H1 (cell line): ENCODE measurements at regions not wholly inside any gene's neighbourhood (a gene's known extent, or its start where the extent isn't known, plus 50 kb on each side); places are given as distances from the start of the nearest gene placed in this dataset.

Experiments used
- CTCF ChIA-PET: fragments of 300-600 bp; sonication (Branson Sonifier 250); formaldehyde crosslinking; loops from one replicate; lab custom pipeline; 2021; ENCODE audit not compliant: partially characterized antibody; lab: Charles Lee
- POLR2A ChIA-PET: fragments of 300-600 bp; sonication (Branson Sonifier 250); formaldehyde crosslinking; loops from one replicate; lab custom pipeline; 2021; ENCODE audit warnings: inconsistent platforms; ENCODE audit not compliant: partially characterized antibody; lab: Charles Lee
- DNase-seq, 2 experiments: peaks; one replicate each; pipeline versions ENCODE4 v3.0.0 to v3.0.0-alpha.2; 2010 to 2022; ENCODE audit warnings: low spot score in 2 of 2, low read depth in 1 of 2, mixed read lengths in 1 of 2
- FAIRE-seq: peaks from 2 replicates; lab custom pipeline; 2011; peaks lifted over from hg19 to GRCh38; lab: Jason Lieb, UNC
- H2AFZ ChIP-seq: 2 replicates; pipeline ENCODE4 v1.8.1; 2012; ENCODE audit warnings: low read length, inconsistent platforms
- H2AK5ac ChIP-seq: 2 replicates; pipeline ENCODE4 v1.6.1; 2013; ENCODE audit warnings: low read depth, low read length
- H2BK120ac ChIP-seq: replicated peaks from 2 replicates; pipeline ENCODE3; 2013; ENCODE audit warnings: low read depth, low read length, inconsistent platforms
- H2BK12ac ChIP-seq: 2 replicates; pipeline ENCODE4 v1.6.1; 2013; ENCODE audit warnings: low read depth, low read length
- H2BK15ac ChIP-seq: 2 replicates; pipeline ENCODE4 v1.6.1; 2013; ENCODE audit warnings: low read length
- H2BK20ac ChIP-seq: 2 replicates; pipeline ENCODE4 v1.6.1; 2013; ENCODE audit warnings: low read length
- H2BK5ac ChIP-seq: 2 replicates; pipeline ENCODE4 v1.6.1; 2013; ENCODE audit warnings: low read depth, low read length
- H3K14ac ChIP-seq: 2 replicates; pipeline ENCODE4 v1.6.1; 2013; ENCODE audit warnings: inconsistent platforms; ENCODE audit not compliant: insufficient read length
- H3K18ac ChIP-seq: 2 replicates; pipeline ENCODE4 v1.6.1; 2013; ENCODE audit warnings: low read length; ENCODE audit errors: extremely low read depth
- H3K23ac ChIP-seq: 2 replicates; pipeline ENCODE4 v1.6.1; 2013; ENCODE audit warnings: inconsistent platforms; ENCODE audit not compliant: insufficient read length
- H3K23me2 ChIP-seq: 2 replicates; pipeline ENCODE4 v1.6.1; 2013; ENCODE audit warnings: low read depth, low read length
- H3K27ac ChIP-seq: 2 replicates; pipeline ENCODE4 v1.6.1; 2011; ENCODE audit warnings: low read depth, low read length, inconsistent platforms
- H3K27me3 ChIP-seq, 4 experiments: replicated peaks in 1 of 4; 1 replicate in 1 of 4; 2 replicates in 3 of 4; pipeline versions ENCODE4 v1.6.1 to v1.8.1; 2011 to 2013; ENCODE audit warnings: low read length in 3 of 4, mild to moderate bottlenecking in 3 of 4, inconsistent platforms in 2 of 4, mixed read lengths in 2 of 4, moderate library complexity in 1 of 4; ENCODE audit not compliant: control insufficient read depth in 3 of 4, insufficient read depth in 3 of 4; ENCODE audit errors: extremely low read depth in 1 of 4
- H3K36me3 ChIP-seq, 4 experiments: 2 replicates each; pipeline versions ENCODE4 v1.6.1 to v1.8.1; 2011 to 2013; ENCODE audit warnings: mild to moderate bottlenecking in 4 of 4, low read length in 3 of 4, moderate library complexity in 2 of 4, control low read depth in 1 of 4, inconsistent platforms in 1 of 4; ENCODE audit not compliant: insufficient read depth in 4 of 4, control insufficient read depth in 2 of 4
- H3K4ac ChIP-seq: replicated peaks from 2 replicates; pipeline ENCODE3; 2013; ENCODE audit warnings: low read length, low read depth, mixed read lengths, inconsistent platforms; ENCODE audit not compliant: insufficient read length
- H3K4me1 ChIP-seq, 4 experiments: replicated peaks in 1 of 4; 1 replicate in 1 of 4; 2 replicates in 3 of 4; pipeline versions ENCODE4 v1.6.1 to v1.8.1; 2011 to 2013; ENCODE audit warnings: low read length in 3 of 4, inconsistent platforms in 2 of 4, mixed read lengths in 1 of 4; ENCODE audit not compliant: insufficient read depth in 4 of 4, control insufficient read depth in 3 of 4
- H3K4me2 ChIP-seq, 2 experiments: 2 replicates each; pipeline versions ENCODE4 v1.6.1 to v1.8.1; 2011 to 2013; ENCODE audit warnings: low read depth in 2 of 2, low read length in 2 of 2, control low read depth in 1 of 2, inconsistent platforms in 1 of 2, mild to moderate bottlenecking in 1 of 2; ENCODE audit not compliant: insufficient read depth in 1 of 2
- H3K4me3 ChIP-seq, 4 experiments: fragments of 200-600, 300-600 bp in 1 of 4; sonication (generic), shearing (Covaris generic), sonication (Bioruptor Twin) in 1 of 4; 2 replicates each; pipeline versions ENCODE4 v1.5.1 to v1.8.1; 2011 to 2016; ENCODE audit warnings: low read length in 4 of 4, low read depth in 3 of 4, control low read depth in 2 of 4, inconsistent platforms in 2 of 4, mild to moderate bottlenecking in 2 of 4, mixed read lengths in 1 of 4, moderate library complexity in 1 of 4; ENCODE audit not compliant: insufficient read depth in 2 of 4; ENCODE audit errors: extremely low read depth in 1 of 4
- H3K56ac ChIP-seq: replicated peaks from 2 replicates; pipeline ENCODE3; 2013; ENCODE audit warnings: low read depth, mild to moderate bottlenecking, mixed read lengths, low read length, inconsistent platforms; ENCODE audit not compliant: insufficient read length
- H3K79me1 ChIP-seq: 2 replicates; pipeline ENCODE4 v1.6.1; 2013; ENCODE audit warnings: low read depth, low read length, control low read depth
- H3K79me2 ChIP-seq, 2 experiments: 2 replicates each; pipeline versions ENCODE4 v1.6.1 to v1.8.1; 2012 to 2013; ENCODE audit warnings: low read length in 2 of 2, mild to moderate bottlenecking in 2 of 2, inconsistent platforms in 1 of 2; ENCODE audit not compliant: insufficient read depth in 2 of 2, control insufficient read depth in 1 of 2
- H3K9ac ChIP-seq, 4 experiments: replicated peaks in 1 of 4; 1 replicate in 1 of 4; 2 replicates in 3 of 4; pipeline versions ENCODE4 v1.6.1 to v1.8.1; 2011 to 2013; ENCODE audit warnings: low read depth in 3 of 4, low read length in 3 of 4, control low read depth in 2 of 4, mild to moderate bottlenecking in 2 of 4, moderate library complexity in 2 of 4, inconsistent platforms in 1 of 4; ENCODE audit errors: extremely low read depth in 1 of 4
- H3K9me3 ChIP-seq, 2 experiments: 2 replicates each; pipeline versions ENCODE4 v1.6.1 to v1.8.1; 2012 to 2013; ENCODE audit warnings: mild to moderate bottlenecking in 2 of 2, moderate library complexity in 2 of 2, control low read depth in 1 of 2, inconsistent platforms in 1 of 2, low read depth in 1 of 2, low read length in 1 of 2, mixed read lengths in 1 of 2; ENCODE audit not compliant: insufficient read depth in 2 of 2
- H4K20me1 ChIP-seq, 2 experiments: replicated peaks in 1 of 2; 2 replicates each; pipeline versions ENCODE3 to v1.8.1; 2011 to 2013; ENCODE audit warnings: inconsistent platforms in 2 of 2, low read length in 2 of 2, mild to moderate bottlenecking in 1 of 2; ENCODE audit not compliant: insufficient read depth in 2 of 2, control insufficient read depth in 1 of 2
- H4K5ac ChIP-seq: 2 replicates; pipeline ENCODE4 v1.6.1; 2013; ENCODE audit warnings: low read length, low read depth, mixed read lengths, inconsistent platforms; ENCODE audit not compliant: insufficient read length
- H4K8ac ChIP-seq: 2 replicates; pipeline ENCODE4 v1.8.0; 2013; ENCODE audit warnings: mild to moderate bottlenecking, moderate library complexity, low read length, inconsistent platforms; ENCODE audit not compliant: insufficient read depth; ENCODE audit errors: extremely low read depth
- H4K91ac ChIP-seq: replicated peaks from 2 replicates; pipeline ENCODE3; 2013; ENCODE audit warnings: low read length, mixed read lengths, inconsistent platforms; ENCODE audit not compliant: insufficient read length
- CHD2 ChIP-seq: IDR thresholded peaks from 2 replicates; pipeline ENCODE4 v1.6.1; 2012; ENCODE audit warnings: low read length, improper control_type of control experiment
- EZH2 ChIP-seq: fragments of 200-600 bp; sonication (generic); IDR thresholded peaks from 2 replicates; pipeline ENCODE4 v1.7.1; 2012; ENCODE audit warnings: low read depth, mild to moderate bottlenecking, moderate library complexity, low read length, inconsistent platforms; ENCODE audit not compliant: severe bottlenecking
- GTF2F1 ChIP-seq: IDR thresholded peaks from 2 replicates; pipeline ENCODE4 v1.6.1; 2012; ENCODE audit warnings: low read depth, low read length, improper control_type of control experiment, borderline replicate concordance
- NANOG ChIP-seq: IDR thresholded peaks from 2 replicates; pipeline ENCODE4 v1.6.1; 2011; ENCODE audit warnings: low read length, low read depth, mild to moderate bottlenecking, inconsistent platforms; ENCODE audit not compliant: insufficient read depth, poor library complexity, severe bottlenecking
- NRF1 ChIP-seq: IDR thresholded peaks from 2 replicates; pipeline ENCODE4 v1.6.1; 2011; ENCODE audit warnings: mild to moderate bottlenecking, low read depth, low read length, improper control_type of control experiment
- RBBP5 ChIP-seq: IDR thresholded peaks from 2 replicates; pipeline ENCODE4 v1.7.1; 2012; ENCODE audit warnings: low read depth, mild to moderate bottlenecking, inconsistent platforms, low read length, moderate library complexity, borderline replicate concordance
- RFX5 ChIP-seq: IDR thresholded peaks from 2 replicates; pipeline ENCODE4 v1.6.1; 2011; ENCODE audit warnings: low read depth, low read length, improper control_type of control experiment, borderline replicate concordance
- RNF2 ChIP-seq: fragments of 200-900, 300-1000 bp; sonication (generic); IDR thresholded peaks from 2 replicates; pipeline ENCODE4 v1.7.1; 2016; ENCODE audit warnings: borderline replicate concordance, low read depth, mild to moderate bottlenecking, antibody characterized with exemption, low read length; ENCODE audit not compliant: poor library complexity, severe bottlenecking; ENCODE audit errors: missing control alignments
- SIN3A ChIP-seq, 2 experiments: IDR thresholded peaks in 1 of 2; conservative IDR thresholded peaks in 1 of 2; 2 replicates each; pipeline ENCODE4 v1.6.1; 2011 to 2012; ENCODE audit warnings: low read length in 2 of 2, improper control_type of control experiment in 1 of 2, low read depth in 1 of 2, mild to moderate bottlenecking in 1 of 2
- SRF ChIP-seq: IDR thresholded peaks from 2 replicates; pipeline ENCODE4 v1.6.1; 2011; ENCODE audit warnings: mild to moderate bottlenecking, low read depth, low read length, moderate library complexity
- TAF1 ChIP-seq: IDR thresholded peaks from 2 replicates; pipeline ENCODE4 v1.6.1; 2011; ENCODE audit warnings: mild to moderate bottlenecking, low read depth, low read length
- TCF12 ChIP-seq: IDR thresholded peaks from 2 replicates; pipeline ENCODE4 v1.6.1; 2011; ENCODE audit warnings: low read depth, mild to moderate bottlenecking, low read length
- TEAD4 ChIP-seq: IDR thresholded peaks from 2 replicates; pipeline ENCODE4 v1.6.1; 2012; ENCODE audit warnings: low read depth, low read length, inconsistent platforms, mixed read lengths
- YY1 ChIP-seq: IDR thresholded peaks from 2 replicates; pipeline ENCODE4 v1.6.1; 2011; ENCODE audit warnings: low read depth, mild to moderate bottlenecking, low read length
- WGBS, 2 experiments: shearing (Covaris generic) in 1 of 2; methylation state at CpG; one replicate each; pipeline versions ENCODE4 v1.1.6 to v1.1.7; 2013 to 2015; ENCODE audit warnings: low lambda C conversion rate in 2 of 2, mixed read lengths in 2 of 2, inconsistent platforms in 1 of 2, low coverage in 1 of 2, missing lambda C conversion rate in 1 of 2; ENCODE audit not compliant: insufficient replicate concordance in 2 of 2, insufficient coverage in 1 of 2, insufficient read length in 1 of 2; ENCODE audit errors: extremely low coverage in 1 of 2, missing lambda C conversion rate in 1 of 2; 5-methylcytosine and 5-hydroxymethylcytosine counted together

- no peak overlapping the region for H4K91ac ChIP-seq
- H3K18ac ChIP-seq, result no peak overlapping the region
- H3K23ac ChIP-seq, result no peak overlapping the region
- no peaks in the 10 kb centered on the region for H3K36me3 ChIP-seq
- no peaks in the 10 kb centered on the region for H3K79me2 ChIP-seq
- H3K4me2 ChIP-seq, result no peak overlapping the region
- no peak overlapping the region for H2AFZ ChIP-seq
- no peaks in the 10 kb centered on the region; the same call in 1 of the 2 replicates for H3K23me2 ChIP-seq
- H2AK5ac ChIP-seq, result no peak overlapping the region
- H2BK20ac ChIP-seq, result no peak overlapping the region
- H4K8ac ChIP-seq, result no peak overlapping the region
- ChIA-PET POLR2A (no interaction called here), CTCF (interaction anchor here (0.6 to 1.6 kb wide), 3 partner anchors 24 to 342 kb away, joined by 3 to 5 read pairs (median 3); no protein-coding TSS in a partner anchor)
- no peak overlapping the region for H3K4ac ChIP-seq
- H2BK15ac ChIP-seq, result no peak overlapping the region
- H3K4me3 ChIP-seq, result no peak overlapping the region
- no peaks in the 10 kb centered on the region for H3K79me1 ChIP-seq
- no peak for DNase-seq
- WGBS, 2 experiments, result 100% methylated on average over 1 of the region's 1 CpG; no CpG with 5 or more reads in 1 of the 2 experiments
- no peaks in the 10 kb centered on the region for H3K4me1 ChIP-seq
- H3K56ac ChIP-seq, result no peak overlapping the region
- no peak overlapping the region for H2BK5ac ChIP-seq
- H3K27me3 ChIP-seq, result no peaks in the 10 kb centered on the region
- H2BK120ac ChIP-seq, result no peak overlapping the region
- H3K27ac ChIP-seq, result no peak overlapping the region
- no peaks in the 10 kb centered on the region for H4K20me1 ChIP-seq
- no peak for FAIRE-seq
- no peak overlapping the region for H2BK12ac ChIP-seq
- no peak overlapping the region for H3K14ac ChIP-seq
- H3K9ac ChIP-seq, result no peak overlapping the region
- H4K5ac ChIP-seq, result no peak overlapping the region
- H3K9me3 ChIP-seq, result no peaks in the 10 kb centered on the region
- TF ChIP-seq NRF1 (no peak), SIN3A (conservative IDR thresholded peaks at IDR 0.05 in 1 of 2, IDR thresholded peaks at IDR 0.05 in 1 of 2; ENCODE audit: low read depth in 1 of 2, low read length in 2 of 2) (no peak), CHD2 (no peak), RNF2 (no peak), RBBP5 (no peak), SRF (no peak), TCF12 (no peak), NANOG (no peak), EZH2 (no peak), RFX5 (no peak), GTF2F1 (no peak), YY1 (no peak), TAF1 (no peak), TEAD4 (no peak)
Observed at GRCh38 chr13:84951128-84951527, 848.1 kb downstream of the SLITRK6 start.
